T-helper 22 cell (primary cell): ENCODE measurements at regions not wholly inside any gene's neighbourhood (a gene's known extent, or its start where the extent isn't known, plus 50 kb on each side); places are given as distances from the start of the nearest gene placed in this dataset.
A peak's percentile ranks its signal among the peaks of the same experiment; 100 is the strongest.
"Not testable (repeated sequence)": the region's sequence is repeated elsewhere in the genome, so short reads cannot be mapped to it uniquely, and the experiment has no call there.

Experiments
- DNase-seq: peaks from one replicate; pipeline ENCODE4 v3.0.0-alpha.2; 2020; ENCODE audit warnings: low read depth

DNA sequence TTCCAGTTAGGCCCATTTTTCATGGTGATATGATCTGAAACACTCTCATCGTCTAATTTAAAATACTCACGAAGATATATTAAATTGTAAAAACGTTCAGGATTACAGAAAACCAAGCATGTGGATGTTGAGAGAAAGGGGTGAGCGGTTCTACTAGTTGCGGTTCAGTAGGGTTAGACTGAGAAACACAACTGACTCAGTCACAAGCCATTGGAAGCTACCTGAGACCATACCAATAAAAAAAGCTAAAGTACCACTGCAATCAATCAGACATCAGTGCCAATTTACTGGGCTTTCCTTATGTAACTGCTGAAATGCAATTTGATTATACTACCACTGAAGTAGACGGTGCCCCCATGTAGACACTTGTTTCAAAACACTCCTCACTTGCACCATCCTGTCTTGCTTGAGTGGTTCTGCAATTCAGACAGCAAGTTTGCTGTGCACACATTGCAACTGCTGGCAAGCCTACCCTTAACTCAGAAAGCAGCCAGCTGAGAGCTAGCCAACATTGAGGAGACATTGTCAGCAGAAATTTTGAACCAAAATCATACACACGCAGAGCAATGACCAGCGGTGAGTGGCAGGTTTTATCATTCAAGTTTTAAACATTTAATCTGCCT, 368.7 kb upstream of the ARHGEF26 start:
- no peak for DNase-seq

DNA sequence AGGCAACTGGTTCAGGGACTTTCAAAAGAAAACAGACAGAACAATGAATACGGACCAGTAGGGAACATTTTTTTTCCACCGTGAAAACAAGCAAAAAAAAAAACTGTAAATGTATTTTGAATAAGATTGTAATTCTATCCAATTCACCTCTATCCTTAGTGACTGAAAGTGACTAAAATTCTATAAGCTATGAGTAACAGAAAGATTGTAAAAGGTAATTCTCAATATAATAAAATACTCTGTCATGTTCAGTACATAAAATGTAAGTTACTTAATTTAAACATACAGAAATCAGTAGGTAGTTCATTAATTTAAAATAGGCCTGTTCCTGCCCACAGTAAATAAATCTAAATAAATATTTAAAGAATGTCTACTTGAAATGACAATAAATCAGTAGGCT, 368.2 kb upstream of the ARHGEF26 start:
- no peak for DNase-seq

DNA sequence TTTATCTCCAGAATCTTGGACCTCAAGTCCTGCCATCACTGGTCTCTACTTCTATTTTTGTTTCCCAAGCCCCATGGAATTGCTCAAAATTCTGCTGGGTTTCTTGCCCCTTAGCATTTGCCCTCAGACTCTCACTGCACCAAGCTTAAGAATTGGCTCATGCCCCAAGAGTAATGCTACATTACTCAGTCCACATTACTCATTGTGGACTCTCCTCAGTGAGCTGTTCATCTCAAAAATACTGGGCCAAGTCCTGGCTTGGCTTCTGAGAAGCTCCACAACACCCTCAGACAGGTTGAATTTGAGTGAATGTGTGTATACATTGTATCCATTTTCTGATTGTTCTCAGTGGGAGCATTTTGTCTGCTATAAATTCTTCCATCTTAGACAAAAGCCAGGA, 364.4 kb upstream of the ARHGEF26 start:
- no peak for DNase-seq

DNA sequence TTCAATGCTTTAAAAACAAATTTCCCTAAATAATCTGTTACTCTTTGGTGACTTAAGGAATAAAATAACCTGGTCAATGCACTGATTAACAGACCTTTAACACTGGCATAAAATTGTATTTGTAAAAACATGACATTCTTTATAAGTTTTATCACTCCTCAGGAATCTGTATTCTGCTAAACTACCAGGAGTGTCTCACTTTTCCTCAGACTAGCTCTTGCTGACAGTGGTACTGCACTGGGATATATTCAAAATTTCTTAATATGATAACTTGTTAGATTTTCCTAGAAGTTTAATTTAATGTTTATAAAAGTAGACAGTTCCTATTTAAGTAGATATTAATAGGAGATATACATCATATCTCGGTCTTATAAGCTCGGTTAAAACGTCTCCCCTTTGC, 363.4 kb upstream of the ARHGEF26 start:
- no peak for DNase-seq

DNA sequence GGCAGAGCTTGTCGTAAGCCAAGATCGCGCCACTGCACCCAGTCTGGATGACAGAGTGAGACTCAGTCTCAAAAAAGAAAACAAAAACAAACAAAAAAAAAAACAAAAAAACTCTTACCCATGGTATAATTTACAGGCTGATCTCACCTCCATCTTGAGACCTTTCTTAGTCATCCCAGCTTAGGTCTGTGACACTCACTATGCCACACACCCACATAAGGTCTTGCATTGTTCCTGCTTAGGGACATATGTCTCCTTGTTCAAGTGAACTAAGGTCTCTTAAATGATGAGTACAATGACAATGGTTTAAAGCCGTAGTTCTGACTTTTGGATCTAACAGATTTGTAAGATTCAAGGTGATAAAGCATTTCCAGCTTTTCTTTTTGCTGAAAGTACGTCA, 360.2 kb upstream of the ARHGEF26 start:
- no peak for DNase-seq

DNA sequence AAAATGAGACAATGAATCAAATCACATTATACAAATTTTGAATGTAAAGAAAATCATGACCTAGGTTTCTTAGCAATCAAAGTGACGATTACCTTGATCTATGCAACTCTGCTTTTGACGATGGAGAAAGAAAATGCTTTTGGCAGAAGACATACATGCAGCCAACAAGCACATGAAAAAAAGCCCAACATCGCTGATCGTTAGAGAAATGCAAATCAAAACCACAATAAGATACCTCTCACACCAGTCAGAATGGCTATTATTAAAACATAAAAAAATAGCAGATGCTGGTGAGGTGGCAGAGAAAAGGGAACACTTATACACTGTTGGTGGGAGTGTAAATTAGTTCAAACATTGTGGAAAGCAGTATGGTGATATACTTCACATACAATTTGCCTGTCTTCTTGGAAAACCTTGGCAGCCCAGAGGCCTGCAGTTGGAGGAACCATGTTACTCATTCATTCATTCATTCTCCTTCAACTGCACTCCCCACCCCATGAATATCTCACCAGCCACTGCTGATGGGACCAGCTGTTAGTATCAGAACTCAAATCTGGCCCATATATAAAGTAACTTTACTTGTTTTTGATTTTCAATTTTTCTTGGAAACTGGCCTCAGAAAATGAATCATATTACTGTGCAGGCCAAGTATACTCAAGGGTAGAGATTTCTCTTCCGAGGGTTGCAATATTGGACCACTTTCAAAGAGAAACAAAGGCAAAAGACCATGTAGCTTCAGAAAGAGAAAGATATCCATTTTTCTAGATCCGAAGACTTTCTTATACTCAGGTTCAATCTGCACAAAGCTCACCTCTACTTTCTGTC, 358.6 kb upstream of the ARHGEF26 start:
- no peak for DNase-seq

DNA sequence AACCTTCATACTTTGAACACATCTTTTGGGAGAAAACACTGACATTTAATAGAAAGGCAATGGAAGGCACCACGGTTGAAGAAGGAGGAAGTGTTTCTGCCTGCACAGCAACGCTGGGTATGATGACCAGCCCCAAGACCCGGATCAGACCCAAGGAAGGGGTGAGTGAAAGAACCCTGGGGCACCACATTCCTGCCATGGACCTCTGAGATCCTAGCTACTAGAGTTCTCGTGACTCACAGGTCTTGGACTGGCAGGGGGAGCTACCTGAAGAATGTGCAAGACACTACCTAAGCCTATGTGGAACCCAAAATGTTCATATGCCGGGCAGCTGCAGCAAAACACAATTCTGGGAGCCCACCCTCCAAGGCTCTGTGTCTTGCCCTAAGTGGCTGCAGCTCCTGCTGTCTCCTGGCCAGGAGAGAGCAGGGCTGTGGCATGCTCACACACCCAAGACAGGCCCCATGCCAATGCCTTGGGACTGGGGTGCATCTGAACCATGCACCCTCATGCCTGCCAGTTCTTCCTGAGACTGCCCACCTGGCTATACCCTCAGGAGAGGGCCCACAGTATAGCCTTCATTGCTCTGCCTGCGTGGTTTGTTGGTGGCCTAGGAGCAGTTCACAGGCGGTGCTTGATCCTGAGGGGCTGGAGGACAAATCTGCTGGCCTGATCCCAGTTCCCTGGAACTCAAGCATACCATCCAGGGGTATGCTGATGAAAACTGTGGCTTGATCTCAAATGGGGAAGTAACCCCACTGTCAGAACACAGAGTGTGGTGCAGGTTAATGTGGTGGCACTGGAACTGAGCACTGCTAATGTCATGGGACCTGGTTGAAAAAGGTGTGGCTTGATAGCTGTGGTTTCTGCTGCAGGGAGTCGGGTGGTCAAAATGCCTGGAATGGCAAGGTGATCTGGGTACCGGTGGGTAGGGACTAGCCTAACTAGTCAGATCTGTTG, 353.3 kb upstream of the ARHGEF26 start:
- DNase-seq, result no peak

DNA sequence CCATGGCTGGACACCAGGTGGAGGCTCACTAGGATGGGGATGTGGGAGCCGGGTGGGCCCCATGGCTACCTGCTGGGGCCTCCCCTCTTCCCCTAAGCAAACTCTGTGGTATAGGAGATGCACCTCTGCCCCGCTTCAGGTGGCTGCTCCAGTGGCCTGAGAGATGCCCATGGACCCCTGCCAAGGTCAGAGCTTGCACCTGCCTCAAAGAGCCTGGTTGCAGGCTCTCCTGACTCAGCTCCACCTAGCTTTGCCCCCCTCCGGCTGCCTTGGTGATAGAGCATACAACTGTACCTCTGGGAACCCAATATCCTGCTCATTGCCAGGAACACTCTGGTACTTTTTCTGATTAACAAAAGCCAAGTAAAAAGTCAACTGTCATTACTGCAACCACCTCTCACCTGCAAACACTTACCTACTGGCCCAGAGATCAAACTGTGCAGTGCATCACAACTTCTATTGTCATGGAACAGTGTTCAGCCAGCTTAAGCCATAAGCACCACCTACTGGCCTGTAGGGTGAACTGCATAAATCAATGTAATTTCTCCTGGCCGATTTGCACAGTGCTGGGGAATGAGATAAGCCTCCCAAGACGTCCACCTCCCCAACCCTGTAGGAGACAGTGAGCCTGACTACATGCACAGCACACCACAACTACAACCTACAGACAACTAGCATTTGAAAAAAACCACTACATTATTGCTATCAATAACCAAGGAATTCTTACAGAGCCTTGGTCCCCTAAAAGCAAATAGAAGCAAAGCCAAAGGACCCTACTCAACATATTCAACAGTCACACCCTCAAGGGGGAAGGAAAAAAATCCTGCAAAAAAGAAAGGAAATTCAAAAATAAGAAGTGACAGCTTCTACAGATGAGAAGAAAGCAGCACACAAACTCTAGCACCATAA, 352.4 kb upstream of the ARHGEF26 start:
- peak; percentile 6 for DNase-seq

DNA sequence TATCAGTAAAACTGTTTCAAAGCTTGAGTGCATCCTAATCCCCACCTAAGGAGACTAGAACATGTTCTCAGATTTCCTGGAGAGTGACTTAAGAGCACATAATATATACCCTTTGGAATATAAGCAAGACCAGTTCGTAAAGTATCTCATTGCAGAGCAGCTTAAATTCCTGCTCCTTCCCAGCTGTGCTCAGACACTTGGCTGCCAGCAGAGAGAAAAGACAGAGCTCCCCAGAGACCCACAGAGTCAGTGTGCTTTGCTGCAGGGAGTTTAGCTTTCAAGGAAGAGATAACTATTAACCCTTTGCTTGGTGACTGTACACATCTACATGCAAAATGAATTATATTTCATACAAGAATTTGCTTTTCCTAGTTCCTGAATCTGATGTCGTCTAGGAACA, 338.1 kb upstream of the ARHGEF26 start:
- DNase-seq, result no peak

DNA sequence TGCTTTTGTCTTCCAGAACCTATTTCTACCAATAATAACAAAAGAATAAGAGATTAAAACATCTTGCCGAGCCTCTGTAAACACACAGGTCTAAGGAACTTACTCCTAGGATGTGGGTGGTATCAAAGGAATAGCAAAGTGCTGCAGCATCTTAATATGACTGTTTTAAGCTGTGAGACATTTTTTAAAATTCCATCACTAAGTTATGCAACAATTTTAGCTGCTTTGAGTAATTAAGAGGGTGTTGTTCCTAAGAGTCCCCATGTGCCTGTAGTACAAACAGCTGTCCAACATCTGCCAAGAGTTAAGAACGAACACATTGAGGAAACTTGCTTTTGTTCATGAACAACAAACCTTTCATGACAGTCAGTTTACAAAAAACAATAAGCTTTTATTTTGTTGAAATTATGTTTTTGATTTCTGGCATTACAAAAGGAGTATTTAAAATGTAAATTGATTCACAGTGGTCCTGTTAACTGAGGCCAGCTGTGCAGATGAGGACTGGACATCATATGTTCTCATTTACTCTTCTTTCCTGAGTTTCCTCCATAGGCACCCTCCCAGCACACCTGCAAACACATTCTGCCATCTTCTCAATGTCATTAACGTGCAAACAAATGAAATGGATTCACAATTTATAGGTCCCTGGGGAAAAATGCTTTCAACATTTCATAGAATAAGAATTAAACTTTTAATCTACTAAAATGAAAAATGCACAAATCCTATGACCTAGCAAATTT, 337.3 kb upstream of the ARHGEF26 start:
- no peak for DNase-seq

DNA sequence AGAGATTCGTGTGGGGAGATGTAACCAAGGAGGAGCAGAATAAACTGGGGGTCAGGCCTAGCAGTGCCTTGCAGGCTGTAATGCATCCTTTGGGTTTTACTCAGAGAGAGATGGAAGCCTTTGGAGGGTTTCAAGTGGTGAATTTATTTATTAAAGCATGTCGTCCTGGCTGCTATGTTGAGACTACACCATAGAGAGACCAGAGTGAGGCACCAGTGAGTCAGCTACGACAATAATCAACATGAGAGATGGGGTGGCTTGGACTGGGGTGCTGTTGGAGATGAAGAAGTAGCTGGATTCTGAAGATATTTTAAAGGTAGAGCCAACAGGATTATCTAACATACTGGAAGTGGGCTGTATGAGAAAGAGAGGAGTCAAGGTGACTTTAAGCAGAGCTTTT, 335.3 kb upstream of the ARHGEF26 start:
- no peak for DNase-seq

DNA sequence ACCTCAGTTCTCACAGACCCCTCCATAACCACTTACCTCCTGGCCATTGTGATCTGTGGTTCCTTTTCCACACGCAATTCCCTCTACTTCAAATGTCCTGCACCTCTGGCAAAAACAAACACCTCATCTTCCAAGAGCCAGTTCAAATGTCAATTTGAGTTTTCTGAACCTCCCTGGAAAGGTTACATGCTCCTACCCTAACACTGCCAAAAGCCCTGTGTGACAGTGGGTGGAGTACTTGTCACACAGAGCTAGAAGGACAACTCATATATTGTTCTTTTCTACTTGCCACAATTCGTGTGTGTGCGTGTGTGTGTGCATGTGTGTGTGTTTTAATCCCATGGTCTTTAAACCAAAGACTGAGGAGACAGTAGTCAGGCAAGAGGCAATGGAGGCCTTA, 331.8 kb upstream of the ARHGEF26 start:
- DNase-seq, result no peak

DNA sequence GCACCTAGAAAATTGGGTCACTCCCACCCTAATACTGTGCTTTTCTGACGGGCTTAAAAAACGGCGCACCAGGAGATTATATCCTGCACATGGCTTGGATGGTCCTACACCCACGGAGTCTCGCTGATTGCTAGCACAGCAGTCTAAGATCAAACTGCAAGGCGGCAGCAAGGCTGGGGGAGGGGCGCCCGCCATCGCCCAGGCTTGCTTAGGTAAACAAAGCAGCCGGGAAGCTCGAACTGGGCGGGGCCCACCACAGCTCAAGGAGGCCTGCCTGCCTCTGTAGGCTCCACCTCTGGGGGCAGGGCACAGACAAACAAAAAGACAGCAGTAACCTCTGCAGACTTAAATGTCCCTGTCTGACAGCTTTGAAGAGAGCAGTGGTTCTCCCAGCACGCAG, 324.1 kb upstream of the ARHGEF26 start:
- DNase-seq, result not testable (repeated sequence)

DNA sequence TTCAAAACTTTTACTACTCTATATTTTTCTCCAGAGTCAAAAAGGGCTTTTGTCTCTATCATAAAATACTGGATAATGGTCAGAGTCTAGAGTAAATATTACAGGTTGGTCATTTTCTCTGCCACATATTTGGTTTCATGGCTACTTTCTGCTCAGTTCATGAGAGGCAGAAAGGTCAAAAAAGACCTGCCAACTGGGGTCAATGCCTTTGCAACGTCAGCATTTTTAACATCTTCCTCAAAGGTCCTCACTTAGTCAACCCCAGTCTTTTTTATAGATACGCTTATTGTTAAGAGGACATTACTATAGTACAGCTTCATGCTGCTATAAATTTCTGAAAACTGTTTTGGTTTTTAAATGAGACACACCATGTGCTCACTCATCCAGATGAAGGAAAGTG, 312.1 kb upstream of the ARHGEF26 start:
- DNase-seq, result no peak

DNA sequence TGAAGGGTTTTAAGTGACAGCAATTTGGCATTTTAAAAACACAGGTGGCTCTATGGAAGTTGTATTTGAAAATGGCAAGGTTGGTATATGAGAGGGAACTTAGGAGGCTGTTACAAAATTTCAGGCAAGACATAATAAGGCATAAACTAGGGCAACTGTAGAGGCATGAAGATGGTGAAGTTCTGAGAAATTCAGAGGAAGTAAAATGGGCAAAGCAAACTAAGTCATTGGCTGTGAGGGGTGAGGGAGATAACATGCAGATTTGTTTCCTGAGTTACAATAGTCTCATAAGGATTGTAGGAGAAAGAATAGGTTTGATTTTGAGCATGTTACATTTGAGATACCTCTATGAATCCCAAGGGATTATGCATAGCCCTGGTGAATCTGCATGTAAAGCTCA, 302.9 kb upstream of the ARHGEF26 start:
- DNase-seq, result no peak

DNA sequence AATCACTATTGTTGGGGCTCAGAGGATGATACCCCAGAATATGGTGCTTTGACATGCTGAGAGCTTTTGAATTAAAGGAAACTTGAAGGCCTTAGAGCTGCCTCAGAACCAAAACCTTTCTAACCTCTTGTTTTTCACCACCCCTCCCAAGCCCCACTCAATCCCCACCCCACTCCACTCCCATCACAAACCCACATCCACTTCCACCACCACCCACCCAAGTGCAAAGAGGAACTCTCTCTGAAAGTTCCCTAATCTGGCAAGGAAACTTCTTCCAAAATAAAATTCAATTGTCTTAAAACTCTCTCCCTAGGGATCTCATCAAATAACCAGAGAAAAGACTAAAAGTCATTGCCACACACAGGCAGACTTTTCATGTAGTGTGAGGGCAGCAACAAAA, 301.2 kb upstream of the ARHGEF26 start:
- no peak for DNase-seq

DNA sequence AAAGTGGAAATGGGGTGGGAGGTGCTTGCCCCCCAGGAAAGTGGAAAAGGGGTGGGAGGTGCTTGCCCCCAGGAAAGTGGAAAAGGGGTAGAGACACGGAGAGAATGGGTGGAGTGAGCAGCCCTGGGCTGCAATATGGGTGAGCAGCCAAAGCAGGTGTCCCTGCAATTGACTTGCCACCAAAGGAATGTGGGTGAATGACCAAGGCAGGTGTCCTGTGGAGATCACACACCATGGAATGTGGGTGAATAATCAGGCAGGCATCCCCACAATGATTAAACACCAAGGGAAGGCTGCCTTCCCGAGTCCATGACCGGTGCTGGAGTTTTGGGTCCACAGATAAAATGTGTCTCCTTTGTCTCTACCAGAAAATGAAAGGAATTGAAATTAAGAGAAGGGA, 292.8 kb upstream of the ARHGEF26 start:
- not testable (repeated sequence) for DNase-seq

DNA sequence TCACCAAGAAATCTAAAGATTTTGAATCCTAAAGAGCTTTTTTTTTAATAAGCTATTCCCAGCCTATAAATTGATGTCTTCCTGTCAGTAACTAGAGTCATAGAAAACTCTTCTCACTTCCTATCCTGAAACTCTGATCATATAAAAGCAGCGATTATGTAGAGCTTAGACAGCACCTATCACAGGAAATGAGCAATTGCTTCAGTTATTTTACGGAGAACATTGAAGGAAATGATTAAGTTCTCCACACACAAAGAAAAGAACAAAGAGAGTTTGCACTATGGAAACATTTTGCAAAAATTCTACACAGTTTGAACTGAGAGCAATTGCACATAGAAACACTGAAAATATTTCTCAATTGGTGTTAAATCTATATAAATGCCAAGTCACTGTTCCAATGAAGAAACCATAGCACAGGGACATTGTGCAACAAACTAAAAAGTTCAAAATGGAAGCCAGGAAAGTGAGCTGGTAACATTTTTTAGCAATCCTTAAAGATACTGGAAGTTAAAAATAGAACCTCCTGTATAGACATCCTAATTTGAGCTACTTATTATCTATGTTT, 291.5 kb upstream of the ARHGEF26 start:
- no peak for DNase-seq

DNA sequence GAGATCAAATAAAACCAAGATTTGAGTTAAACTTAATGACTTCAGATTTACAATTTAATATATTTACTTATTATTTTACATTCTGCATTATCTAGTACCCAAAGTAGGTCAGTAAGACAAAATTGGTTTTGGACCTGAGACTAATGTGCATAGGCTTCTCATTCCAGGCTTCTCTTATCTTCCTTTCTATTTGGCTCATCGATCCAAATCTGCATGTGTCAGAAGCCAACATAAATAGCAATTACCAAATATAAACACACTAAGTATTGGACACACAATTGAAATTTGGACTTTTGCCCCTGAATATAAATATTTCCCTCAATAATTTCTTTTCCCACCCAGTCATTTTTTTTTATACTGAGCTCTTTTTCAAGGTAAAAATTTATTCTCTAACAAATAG, 290.6 kb upstream of the ARHGEF26 start:
- no peak for DNase-seq

DNA sequence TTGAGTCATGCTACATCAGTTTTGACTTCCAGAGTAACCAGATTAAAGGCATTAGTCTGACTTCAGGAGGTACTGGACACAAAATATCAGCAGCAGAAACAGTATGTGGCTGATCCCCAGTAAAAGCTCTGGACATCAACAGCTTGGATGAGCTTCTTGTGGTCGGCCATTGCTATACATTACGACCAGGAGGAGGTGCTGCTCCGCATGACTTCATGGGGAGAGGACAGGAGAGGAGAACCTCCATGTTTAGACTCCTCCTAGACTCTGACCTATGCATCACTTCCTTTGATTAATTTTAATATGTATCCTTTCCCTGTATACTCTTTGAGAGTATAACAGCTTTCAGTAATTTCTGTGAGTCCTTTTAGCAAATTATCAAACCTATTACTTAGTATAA, 285.6 kb upstream of the ARHGEF26 start:
- no peak for DNase-seq

DNA sequence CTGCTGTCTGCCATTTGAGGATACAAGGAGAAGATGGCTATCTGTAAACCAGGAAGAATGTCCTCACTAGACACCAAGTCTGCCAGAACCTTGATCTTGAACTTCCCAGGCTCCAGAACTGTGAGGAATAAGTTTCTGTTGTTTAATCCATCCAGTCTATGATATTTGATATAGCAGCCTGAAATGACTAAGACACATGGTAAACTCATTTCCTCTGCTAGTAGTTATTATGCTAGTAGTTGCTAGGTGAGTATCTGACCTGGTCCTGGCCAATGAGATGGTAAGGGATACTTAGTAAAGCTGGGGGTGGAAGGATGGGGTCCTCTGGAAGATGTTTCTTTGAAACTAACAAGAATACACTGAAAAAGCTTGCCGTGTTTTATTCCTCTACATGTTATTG, 280.7 kb upstream of the ARHGEF26 start:
- no peak for DNase-seq
